ENCODE measurements at regions not wholly inside any gene's neighbourhood (a gene's known extent, or its start where the extent isn't known, plus 50 kb on each side); places are given as distances from the start of the nearest gene placed in this dataset.

DNA sequence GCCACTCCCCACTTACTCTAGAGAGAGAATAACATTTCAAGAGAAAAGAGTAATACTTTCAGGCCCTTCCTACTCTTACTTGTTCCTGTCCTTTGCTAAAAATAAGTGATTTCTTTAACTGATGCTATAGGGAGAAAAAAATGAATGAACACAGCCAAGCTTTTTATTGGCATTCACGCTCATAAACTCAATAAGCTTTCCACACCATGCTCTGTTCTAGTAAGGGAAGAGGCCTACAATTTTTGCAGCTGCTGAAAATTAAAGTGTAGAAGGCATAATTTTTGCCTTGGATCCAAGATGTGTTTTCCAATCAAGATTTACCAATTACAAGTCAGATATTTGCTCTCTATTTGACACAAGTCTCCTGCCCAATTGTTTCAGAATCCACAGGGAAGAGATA, 188.1 kb upstream of the RGS18 start:
- no peaks in the 10 kb centered on the region for H3K4me1 ChIP-seq
- H3K27ac ChIP-seq, result no peak overlapping the region
- ATAC-seq (no peak), DNase-seq (no peak)
- H3K4me3 ChIP-seq, result no peak overlapping the region
- intact Hi-C loops (cut with DNase I), result no loop called here
- no peaks in the 10 kb centered on the region for H3K27me3 ChIP-seq (ENCODE audit: insufficient read depth in 3 of 3, low read length in 2 of 3)
- TF ChIP-seq, protein P1, sequence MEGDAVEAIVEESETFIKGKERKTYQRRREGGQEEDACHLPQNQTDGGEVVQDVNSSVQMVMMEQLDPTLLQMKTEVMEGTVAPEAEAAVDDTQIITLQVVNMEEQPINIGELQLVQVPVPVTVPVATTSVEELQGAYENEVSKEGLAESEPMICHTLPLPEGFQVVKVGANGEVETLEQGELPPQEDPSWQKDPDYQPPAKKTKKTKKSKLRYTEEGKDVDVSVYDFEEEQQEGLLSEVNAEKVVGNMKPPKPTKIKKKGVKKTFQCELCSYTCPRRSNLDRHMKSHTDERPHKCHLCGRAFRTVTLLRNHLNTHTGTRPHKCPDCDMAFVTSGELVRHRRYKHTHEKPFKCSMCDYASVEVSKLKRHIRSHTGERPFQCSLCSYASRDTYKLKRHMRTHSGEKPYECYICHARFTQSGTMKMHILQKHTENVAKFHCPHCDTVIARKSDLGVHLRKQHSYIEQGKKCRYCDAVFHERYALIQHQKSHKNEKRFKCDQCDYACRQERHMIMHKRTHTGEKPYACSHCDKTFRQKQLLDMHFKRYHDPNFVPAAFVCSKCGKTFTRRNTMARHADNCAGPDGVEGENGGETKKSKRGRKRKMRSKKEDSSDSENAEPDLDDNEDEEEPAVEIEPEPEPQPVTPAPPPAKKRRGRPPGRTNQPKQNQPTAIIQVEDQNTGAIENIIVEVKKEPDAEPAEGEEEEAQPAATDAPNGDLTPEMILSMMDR (IDR thresholded peaks at IDR 0.05), result no peak
- no peaks in the 10 kb centered on the region for H3K36me3 ChIP-seq (ENCODE audit: insufficient read depth in 1 of 2, low read depth in 1 of 2)
- H3K9me3 ChIP-seq, result no peaks in the 10 kb centered on the region
- 26 to 42% (median 30%) methylated on average over 1 of the region's 1 CpG for WGBS, 3 donors

DNA sequence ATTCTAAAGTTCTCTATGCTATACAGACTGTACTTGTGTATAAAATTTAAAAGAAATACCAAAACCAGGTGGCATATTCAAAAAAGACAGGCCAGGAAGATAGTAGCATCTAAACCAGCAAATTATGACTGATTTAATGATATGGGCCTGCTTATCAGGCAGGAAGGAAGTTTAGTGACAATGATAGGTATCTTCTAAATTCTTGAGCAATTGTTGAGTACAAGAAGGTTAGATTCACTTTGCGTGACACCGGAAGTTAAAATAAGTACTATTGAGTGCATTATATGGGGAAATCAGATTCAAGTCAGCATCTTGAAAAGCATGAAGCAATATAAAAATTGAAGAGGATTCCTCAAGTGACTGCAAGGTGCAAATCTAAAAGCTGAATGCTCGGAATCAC, 186.8 kb upstream of the RGS18 start:
- no peaks in the 10 kb centered on the region for H3K9me3 ChIP-seq
- no peaks in the 10 kb centered on the region for H3K27me3 ChIP-seq (ENCODE audit: insufficient read depth in 3 of 3, low read length in 2 of 3)
- ATAC-seq (no peak), DNase-seq (no peak)
- WGBS, 3 donors, result 88 to 92% (median 88%) methylated on average over 3 of the region's 3 CpGs
- intact Hi-C loops (cut with DNase I), result no loop called here
- H3K36me3 ChIP-seq (ENCODE audit: insufficient read depth in 1 of 2, low read depth in 1 of 2), result no peaks in the 10 kb centered on the region
- H3K4me3 ChIP-seq, result no peak overlapping the region
- TF ChIP-seq, protein P1 (IDR thresholded peaks at IDR 0.05), result no peak
- H3K4me1 ChIP-seq, result no peaks in the 10 kb centered on the region
- no peak overlapping the region for H3K27ac ChIP-seq

DNA sequence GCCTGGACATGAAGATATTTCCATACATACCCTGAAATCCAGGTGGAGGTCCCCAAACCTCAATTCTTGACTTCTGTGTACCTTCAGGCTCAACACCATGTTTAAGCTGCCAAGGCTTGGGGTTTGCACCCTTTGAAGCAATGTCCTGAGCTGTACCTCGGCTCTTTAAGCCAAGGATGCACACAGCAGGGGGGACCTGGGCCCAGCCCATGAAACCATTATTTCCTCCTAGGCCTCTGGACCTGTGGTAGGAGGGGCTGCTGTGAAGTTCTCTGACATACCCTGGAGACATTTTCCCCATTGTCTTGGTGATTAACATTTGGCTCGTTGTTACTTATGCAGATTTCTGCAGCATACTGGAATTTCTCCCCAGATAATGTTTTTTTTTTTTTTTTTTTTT, 184.3 kb upstream of the RGS18 start:
- 78 to 84% (median 84%) methylated on average over 2 of the region's 2 CpGs for WGBS, 3 donors
- intact Hi-C loops (cut with DNase I), result no loop called here
- Histone ChIP-seq H3K27me3 (ENCODE audit: insufficient read depth in 3 of 3, low read length in 2 of 3) (no peaks in the 10 kb centered on the region), H3K27ac (no peak overlapping the region), H3K4me3 (no peak overlapping the region), H3K4me1 (no peaks in the 10 kb centered on the region), H3K36me3 (ENCODE audit: insufficient read depth in 1 of 2, low read depth in 1 of 2) (no peaks in the 10 kb centered on the region), H3K9me3 (no peaks in the 10 kb centered on the region)
- DNase-seq, result no peak
- ATAC-seq, result no peak
- TF ChIP-seq, protein P1 (IDR thresholded peaks at IDR 0.05), result no peak

DNA sequence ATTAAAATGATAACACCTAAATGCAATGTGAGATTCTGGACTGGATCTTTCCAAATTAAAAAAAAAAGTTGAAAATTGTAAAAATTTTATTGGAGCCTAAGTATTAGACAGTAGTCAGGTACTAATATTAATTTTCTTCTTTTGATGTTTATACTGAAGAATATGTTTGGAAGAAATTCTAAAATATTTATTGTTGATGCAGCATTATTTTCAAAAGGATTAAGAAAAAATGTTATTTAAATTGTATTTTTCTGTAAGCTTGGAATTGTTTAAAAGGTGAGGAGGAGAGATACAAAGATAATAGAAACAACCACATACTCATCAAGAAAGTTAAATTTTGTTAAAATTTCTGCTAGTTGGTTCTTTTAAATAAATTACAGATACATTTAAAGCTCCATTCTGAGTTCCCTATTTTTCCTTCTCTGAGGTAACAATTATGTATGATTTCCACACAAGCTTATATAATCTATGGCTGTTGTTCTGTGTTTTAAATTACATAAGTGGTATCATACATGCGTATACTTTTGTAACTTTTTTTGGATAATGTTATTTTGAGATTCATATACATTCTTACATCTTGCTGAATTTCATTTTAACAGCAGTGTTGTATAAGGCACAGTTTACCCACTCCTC, 180.3 kb upstream of the RGS18 start:
- intact Hi-C loops (cut with DNase I), result no loop called here
- no peak for DNase-seq

More for the DNA sequence above, 180.3 kb upstream of the RGS18 start:
- Histone ChIP-seq H3K27ac (no peak overlapping the region), H3K4me3 (no peak overlapping the region), H3K9me3 (peaks cover 10% of the 10 kb centered on the region), H3K36me3 (ENCODE audit: insufficient read depth in 1 of 2, low read depth in 1 of 2) (no peaks in the 10 kb centered on the region), H3K4me1 (no peaks in the 10 kb centered on the region), H3K27me3 (ENCODE audit: insufficient read depth in 3 of 3, low read length in 2 of 3) (no peaks in the 10 kb centered on the region)
- ATAC-seq, result no peak
- TF ChIP-seq, protein P1 (IDR thresholded peaks at IDR 0.05), result no peak
- WGBS, 3 donors, result 92 to 98% (median 96%) methylated on average over 1 of the region's 1 CpG

Data from psoas muscle (tissue), 7 donors.